ENCODE measurements at regions not wholly inside any gene's neighbourhood (a gene's known extent, or its start where the extent isn't known, plus 50 kb on each side); places are given as distances from the start of the nearest gene placed in this dataset.
A peak's percentile ranks its signal among the peaks of the same experiment; 100 is the strongest.

- DNase-seq (ENCODE audit: low spot score): peak; percentile 36
- TF ChIP-seq CTCF (IDR thresholded peaks at IDR 0.05; ENCODE audit: extremely low read depth, missing control alignments): peak; percentile 41
Measured at GRCh38 chr2:18178736-18179349, 300.4 kb downstream of the KCNS3 start.

GRCh38 chr2:18176679-18177215 is 298.3 kb downstream of the KCNS3 start:
- DNase-seq (ENCODE audit: low spot score): no peak
- no peak for TF ChIP-seq CTCF (IDR thresholded peaks at IDR 0.05; ENCODE audit: extremely low read depth, missing control alignments)

GRCh38 chr2:18172607-18173006 is 294.1 kb downstream of the KCNS3 start:
- DNase-seq (ENCODE audit: low spot score): no peak
- TF ChIP-seq CTCF (IDR thresholded peaks at IDR 0.05; ENCODE audit: extremely low read depth, missing control alignments): no peak

- no peak for TF ChIP-seq CTCF (IDR thresholded peaks at IDR 0.05; ENCODE audit: extremely low read depth, missing control alignments)
- DNase-seq (ENCODE audit: low spot score): no peak
Measured at GRCh38 chr2:18171191-18172139, 293.0 kb downstream of the KCNS3 start.

GRCh38 chr2:18170642-18171041 is 292.2 kb downstream of the KCNS3 start:
- no peak for TF ChIP-seq CTCF (IDR thresholded peaks at IDR 0.05; ENCODE audit: extremely low read depth, missing control alignments)
- DNase-seq (ENCODE audit: low spot score): no peak

GRCh38 chr2:18169893-18170175 is 291.4 kb downstream of the KCNS3 start:
- TF ChIP-seq CTCF (IDR thresholded peaks at IDR 0.05; ENCODE audit: extremely low read depth, missing control alignments): no peak
- no peak for DNase-seq (ENCODE audit: low spot score)

All from GM20000 (cell line).